ENCODE measurements at regions not wholly inside any gene's neighbourhood (a gene's known extent, or its start where the extent isn't known, plus 50 kb on each side); places are given as distances from the start of the nearest gene placed in this dataset.

GRCh38 chr3:117266806-117267205 is 557.2 kb downstream of the TUSC7 start:
- no peak for DNase-seq

GRCh38 chr3:117268318-117268717 is 558.7 kb downstream of the TUSC7 start:
- no peak for DNase-seq

- no peak for DNase-seq
These were observed 562.7 kb downstream of the TUSC7 start for GRCh38 chr3:117272274-117272673.

GRCh38 chr3:117272876-117273523 is 563.4 kb downstream of the TUSC7 start:
- DNase-seq = no peak

GRCh38 chr3:117277816-117278215 is 568.2 kb downstream of the TUSC7 start:
- no peak for DNase-seq

GRCh38 chr3:117278424-117279190 is 569.0 kb downstream of the TUSC7 start:
- DNase-seq = no peak

DNA sequence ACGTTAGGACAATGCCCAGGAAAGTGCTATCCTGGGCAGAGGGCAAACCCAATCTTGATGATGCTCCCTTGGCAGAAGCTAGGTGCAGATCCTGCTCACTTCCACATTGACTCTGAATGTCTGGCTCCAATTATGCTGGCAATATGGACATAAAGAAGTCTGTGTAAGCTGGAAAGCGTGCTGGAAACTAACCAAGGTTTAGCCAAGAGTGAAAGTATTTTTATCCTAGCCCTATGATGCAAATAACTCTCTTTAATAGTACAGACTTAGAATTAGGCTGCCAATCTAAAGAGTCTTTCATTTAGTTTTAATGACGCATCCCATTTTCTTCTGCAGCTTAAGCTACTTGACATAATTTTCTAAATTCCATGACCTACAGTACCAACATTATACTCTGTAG is 571.8 kb downstream of the TUSC7 start:
- no peak for DNase-seq

- DNase-seq = no peak
These were observed 573.0 kb downstream of the TUSC7 start for GRCh38 chr3:117282566-117282965.

DNA sequence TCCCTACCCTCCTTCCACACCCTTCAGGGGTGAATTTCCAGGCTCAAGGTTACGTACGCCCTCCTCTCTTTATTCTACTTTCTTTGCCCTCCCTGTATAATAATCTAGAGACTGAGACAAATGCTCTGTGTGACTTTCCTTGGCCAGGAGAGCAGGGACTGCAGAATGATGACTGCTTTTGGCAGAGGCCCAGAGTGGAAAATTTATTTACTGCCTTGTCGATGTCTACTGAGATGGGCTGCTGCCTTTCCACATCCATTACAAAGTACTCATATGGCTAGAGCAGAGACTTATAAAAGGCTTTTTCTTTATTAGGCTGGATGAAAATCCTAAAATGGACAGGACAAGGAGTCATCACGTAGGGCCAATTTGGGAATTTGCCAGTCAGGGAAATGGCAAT is 576.2 kb downstream of the TUSC7 start:
- DNase-seq = no peak

- DNase-seq = no peak
These were observed 576.9 kb downstream of the TUSC7 start for GRCh38 chr3:117286488-117286887.

- DNase-seq = no peak
These were observed 578.0 kb downstream of the TUSC7 start for GRCh38 chr3:117287602-117288001.

DNA sequence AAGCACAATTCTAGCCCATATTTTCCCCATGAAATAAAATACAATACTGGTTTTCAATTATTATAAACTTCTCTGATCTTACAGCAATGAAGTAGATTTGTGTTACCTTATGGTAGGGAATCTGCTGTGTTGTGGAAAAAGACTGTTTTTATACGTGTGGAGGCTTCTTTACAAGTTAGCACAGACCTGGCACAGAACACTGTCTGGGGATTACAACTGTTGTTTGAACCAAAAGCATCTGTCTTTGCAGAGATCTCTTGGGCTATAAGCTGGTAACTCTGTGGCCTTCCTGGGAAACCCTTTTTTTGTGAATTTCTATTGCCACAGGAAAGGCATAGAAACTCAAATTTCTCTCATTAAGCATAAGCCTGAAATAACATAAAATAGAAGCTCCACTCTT is 581.9 kb downstream of the TUSC7 start:
- DNase-seq = no peak

DNA sequence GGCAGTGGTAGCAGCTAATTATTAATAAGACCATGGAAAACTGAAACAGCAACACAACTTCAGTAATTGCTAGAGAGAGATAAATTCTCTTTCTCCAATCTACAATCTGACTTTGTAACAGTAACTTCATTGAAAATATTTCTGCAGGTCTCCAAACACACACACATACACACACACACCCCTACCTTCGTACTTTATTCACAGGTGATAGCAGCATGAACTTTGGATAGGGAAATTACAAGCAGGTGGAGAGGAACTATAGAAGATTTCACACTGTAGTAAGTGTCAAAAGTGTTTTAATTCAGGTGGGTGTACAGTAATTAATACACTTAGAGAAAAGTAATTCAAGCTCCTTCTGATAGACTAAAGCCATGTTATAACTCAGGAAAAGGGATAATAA is 587.5 kb downstream of the TUSC7 start:
- DNase-seq = no peak

DNA sequence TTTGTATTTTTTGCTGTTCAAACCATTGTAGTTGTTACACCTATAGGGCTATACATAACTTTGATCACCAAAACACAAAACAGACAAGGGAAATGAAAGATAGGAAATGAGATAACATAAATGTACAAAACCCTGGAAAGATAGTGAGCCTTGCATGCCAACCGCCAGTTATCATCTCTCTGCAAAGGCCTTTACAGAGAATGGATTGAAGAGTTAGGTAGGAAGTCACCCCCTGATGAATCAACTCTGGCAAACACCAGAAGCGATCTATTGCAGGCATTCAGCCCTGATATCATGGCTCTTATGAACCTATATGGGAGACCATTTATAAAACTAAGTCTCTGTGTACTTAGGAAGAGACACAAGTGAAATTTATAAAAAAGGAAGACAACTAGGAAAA is 588.0 kb downstream of the TUSC7 start:
- no peak for DNase-seq

- DNase-seq = no peak
These were observed 588.7 kb downstream of the TUSC7 start for GRCh38 chr3:117298273-117298672.

DNA sequence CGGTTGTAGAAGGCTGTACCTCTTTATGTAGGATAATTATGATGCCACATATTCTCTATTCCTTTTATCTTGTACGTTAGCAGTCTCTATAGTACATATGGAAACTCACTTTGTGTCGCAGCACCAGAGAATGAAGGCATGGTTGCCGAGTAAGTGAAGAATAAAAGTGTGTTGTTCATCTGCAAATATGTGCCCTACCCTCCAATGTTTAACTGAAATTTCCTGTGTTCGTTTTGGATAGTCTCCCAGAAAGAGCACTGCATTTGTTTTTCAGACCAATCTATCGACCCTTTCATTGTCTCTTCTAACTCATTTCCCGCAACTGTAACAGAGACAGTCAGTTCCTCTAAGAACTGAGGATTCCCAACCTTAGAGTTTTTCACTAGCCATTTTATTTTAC is 592.8 kb downstream of the TUSC7 start:
- DNase-seq = no peak

GRCh38 chr3:117303443-117303842 is 593.9 kb downstream of the TUSC7 start:
- DNase-seq = no peak

- DNase-seq = no peak
These were observed 595.1 kb downstream of the TUSC7 start for GRCh38 chr3:117304681-117305080.

DNA sequence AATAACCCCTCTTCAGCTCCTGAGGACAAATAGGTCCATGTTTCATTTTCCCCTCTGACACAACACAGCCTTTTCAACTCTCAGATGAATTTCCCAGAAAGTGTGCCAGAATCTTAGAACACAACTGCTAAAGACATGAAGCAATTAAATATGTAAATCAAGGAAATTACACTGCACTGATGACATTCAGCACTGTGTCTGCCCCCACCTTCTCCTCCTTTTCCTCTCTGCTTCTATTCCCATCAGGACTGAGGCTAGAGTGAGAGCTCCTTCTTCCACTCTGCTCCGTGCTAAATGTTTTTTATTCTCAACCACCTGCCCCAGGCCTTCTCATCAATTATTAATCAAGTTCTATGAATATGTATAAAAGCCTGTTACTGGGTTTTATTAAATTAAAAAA is 596.1 kb downstream of the TUSC7 start:
- DNase-seq = no peak

DNA sequence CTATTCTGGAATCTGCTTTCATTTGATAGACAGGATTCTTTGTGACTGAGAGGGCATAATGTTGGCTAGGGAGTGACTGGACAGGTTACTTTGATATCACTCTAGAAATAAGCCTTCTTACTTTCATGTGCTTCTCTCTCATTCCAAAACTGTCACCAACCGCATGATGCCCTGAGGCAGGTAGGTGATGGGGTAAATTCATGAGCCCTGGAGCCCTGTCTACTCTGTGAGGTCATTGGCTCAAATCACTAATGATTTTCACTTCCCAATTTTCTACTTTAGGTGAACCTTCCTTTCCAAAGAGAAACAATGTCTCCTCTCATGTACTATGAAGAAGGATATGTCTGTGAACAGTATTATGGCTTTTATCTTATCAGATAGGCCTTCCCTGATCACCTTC is 596.7 kb downstream of the TUSC7 start:
- DNase-seq = no peak

DNA sequence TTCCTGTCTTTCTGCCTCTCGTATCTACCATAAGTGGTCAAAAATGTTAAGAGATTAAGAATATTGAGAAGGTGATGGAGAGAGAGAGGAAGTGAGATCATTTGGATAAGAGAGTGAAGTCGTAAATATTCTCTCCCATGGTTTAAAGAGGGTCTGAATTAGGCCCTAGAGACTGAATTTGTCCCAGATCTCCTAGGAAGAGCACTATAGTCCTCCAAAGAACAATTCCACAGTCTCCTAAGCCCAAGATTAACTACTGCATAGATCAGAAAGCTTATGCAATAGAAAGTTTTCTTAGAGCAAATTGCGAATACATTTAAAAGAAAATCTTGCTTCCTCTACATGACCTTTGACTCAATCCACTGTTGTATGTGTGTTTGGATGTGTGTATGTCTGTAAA is 598.8 kb downstream of the TUSC7 start:
- no peak for DNase-seq

DNA sequence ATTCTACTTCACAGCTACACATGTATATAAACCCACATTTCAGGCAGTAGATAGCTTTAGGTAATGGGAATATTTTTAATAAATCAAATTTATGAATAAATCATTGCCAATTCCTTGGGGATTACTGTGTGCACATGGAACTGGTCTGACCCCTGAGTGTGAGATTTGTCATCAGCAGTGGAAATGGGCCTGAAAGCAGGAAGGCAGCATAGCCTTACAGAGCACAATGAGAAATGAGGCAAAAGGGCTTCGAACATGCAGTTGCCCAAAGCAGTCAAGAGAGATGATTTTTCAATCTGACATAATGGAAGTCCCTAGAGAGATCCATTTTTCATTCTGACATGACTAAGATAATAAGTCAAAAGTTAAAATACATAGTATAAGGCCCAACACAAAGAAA is 599.2 kb downstream of the TUSC7 start:
- DNase-seq = no peak

DNA sequence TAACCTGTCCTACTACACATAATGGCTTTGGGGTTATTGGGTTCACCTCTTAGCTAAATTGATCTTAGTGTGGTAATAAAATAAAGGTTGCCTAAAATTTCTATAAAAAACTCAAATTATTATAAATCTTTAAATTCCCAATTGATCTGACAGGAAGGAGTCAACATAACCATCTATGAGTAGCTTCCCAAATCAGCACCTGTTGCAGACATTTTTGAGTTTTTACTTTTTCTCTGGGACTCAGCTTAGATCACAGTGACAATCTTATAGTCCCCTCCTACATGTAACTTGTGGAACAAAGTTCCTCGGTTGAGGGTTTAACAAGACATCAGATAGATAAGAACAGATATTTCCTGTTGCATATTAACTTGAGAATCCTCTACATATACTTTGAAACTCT is 601.0 kb downstream of the TUSC7 start:
- DNase-seq = no peak

DNA sequence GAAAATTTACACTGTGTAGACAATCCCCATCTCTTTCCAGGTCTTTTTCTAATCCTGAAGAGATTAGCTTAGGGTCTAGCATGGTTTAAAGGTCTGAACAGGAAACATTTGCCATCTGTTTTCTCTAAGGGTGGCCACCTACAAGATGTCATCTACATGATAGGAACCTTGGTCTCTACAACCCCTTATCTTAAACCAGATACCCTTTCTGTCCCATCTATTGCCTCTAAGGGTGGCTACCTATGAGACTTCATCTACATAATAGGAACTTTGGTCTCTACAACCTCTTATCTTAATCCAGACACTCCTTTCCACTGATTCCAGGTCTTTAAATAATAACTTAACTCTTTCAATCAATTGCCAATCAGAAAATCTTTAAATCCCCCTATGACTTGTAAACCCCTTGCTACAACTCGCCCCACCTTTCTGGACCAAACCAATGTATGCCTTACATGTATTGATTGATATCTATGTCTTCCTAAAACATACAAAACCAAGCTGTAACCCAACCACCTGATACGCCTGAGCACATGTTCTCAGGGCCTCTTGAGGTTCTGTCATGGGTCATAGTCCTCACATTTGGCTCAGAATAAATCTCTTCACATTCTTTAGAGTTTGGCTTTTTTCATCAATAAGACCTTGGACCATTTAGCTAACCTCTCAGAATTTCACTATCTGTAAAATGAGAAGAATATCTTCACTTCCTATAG is 605.0 kb downstream of the TUSC7 start:
- no peak for DNase-seq

Measured in NK-92 treated with Interleukin-12 subunit alpha and Interleukin-12 subunit beta, amount 100 ng/mL, for 24 hours (cell line).